ENCODE measurements at regions not wholly inside any gene's neighbourhood (a gene's known extent, or its start where the extent isn't known, plus 50 kb on each side); places are given as distances from the start of the nearest gene placed in this dataset.

DNA sequence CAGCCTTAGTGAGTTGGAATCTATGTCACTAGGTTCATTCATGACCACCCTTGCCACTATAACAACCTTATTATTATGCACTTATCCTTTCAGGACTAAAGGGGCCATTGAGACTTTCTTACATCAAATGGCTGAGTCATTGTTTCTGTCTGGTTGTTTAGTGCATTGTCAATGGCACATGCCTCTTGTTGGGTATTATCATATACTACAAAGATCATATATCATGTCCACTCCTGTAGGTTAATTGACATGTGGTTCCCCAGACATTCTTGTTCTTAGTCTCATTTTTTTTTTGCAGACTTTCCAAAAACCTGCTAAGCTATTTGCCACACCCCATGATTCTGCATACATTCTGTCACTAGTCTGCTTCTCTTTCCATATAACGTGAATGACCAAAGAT, 66.7 kb upstream of the PRDM9 start:
- TF ChIP-seq, protein P1, sequence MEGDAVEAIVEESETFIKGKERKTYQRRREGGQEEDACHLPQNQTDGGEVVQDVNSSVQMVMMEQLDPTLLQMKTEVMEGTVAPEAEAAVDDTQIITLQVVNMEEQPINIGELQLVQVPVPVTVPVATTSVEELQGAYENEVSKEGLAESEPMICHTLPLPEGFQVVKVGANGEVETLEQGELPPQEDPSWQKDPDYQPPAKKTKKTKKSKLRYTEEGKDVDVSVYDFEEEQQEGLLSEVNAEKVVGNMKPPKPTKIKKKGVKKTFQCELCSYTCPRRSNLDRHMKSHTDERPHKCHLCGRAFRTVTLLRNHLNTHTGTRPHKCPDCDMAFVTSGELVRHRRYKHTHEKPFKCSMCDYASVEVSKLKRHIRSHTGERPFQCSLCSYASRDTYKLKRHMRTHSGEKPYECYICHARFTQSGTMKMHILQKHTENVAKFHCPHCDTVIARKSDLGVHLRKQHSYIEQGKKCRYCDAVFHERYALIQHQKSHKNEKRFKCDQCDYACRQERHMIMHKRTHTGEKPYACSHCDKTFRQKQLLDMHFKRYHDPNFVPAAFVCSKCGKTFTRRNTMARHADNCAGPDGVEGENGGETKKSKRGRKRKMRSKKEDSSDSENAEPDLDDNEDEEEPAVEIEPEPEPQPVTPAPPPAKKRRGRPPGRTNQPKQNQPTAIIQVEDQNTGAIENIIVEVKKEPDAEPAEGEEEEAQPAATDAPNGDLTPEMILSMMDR (IDR thresholded peaks at IDR 0.05) = no peak
- TF ChIP-seq POLR2A (IDR thresholded peaks at IDR 0.05) = no peak

All from body of pancreas (tissue), 4 donors.